ENCODE measurements at regions not wholly inside any gene's neighbourhood (a gene's known extent, or its start where the extent isn't known, plus 50 kb on each side); places are given as distances from the start of the nearest gene placed in this dataset.
"Not testable (repeated sequence)": the region's sequence is repeated elsewhere in the genome, so short reads cannot be mapped to it uniquely, and the experiment has no call there.

GRCh38 chr1:214861615-214862014 lies 220.9 kb upstream of the KCNK2 start:
- peak; percentile 77 for DNase-seq (ENCODE audit: low read depth)

DNA sequence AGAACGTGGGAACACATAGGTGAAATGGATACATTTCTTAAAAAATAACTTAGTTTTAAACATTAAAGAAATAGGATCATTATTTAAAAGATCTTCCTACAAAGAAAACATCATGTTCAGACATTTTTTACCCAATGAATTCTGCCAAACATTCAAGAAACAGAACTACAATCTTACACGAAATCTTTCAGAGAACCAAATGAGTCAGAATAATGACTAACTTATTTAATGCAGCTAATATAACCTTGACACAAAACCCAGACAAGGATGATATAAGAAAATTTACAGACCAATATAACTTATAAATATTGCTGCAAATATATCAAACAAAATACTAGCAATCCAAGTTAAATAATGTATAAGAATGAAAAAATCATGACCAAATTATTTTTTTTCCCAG lies 220.1 kb upstream of the KCNK2 start:
- peak; percentile 55 for DNase-seq (ENCODE audit: low read depth)

DNA sequence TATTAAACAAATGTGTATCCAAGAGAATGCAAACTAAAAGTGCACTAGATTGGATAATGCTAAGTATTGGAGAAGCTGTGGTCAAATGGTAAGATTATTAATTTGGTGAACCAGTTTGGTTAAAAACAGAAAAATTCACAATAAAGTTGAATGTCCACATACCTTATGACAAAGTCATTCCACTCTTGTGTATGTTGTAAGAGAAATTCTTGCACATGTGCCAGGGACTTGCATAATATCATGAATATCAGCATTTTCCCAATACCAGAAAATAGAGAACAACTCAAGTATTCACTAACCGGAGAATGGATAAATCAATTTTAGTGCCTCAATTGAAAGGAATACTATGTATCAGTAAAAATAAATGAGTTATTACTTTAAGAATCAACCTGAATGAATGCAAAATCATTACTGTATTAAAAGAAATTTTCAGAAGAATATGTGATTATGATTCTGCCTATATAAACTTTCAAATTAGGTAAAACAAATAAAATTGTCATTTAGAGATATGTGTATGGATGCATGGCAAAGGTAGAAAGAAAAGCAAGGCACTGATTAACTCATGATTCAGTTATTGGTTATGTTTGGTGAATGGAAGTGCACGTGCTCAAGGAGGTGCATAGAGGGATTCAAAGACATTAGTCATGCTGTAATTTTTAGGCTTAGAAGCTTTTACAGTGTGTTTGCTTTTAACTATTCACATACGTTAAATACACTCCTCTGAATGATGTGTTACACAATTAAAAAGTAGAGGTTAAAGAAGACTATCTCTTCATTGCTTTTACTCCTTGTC lies 217.4 kb upstream of the KCNK2 start:
- peak; percentile 68 for DNase-seq (ENCODE audit: low read depth)

GRCh38 chr1:214870426-214870825 lies 212.1 kb upstream of the KCNK2 start:
- DNase-seq (ENCODE audit: low read depth) = not testable (repeated sequence)

GRCh38 chr1:214880956-214881355 lies 201.6 kb upstream of the KCNK2 start:
- DNase-seq (ENCODE audit: low read depth) = no peak

- no peak for DNase-seq (ENCODE audit: low read depth)
Measured at GRCh38 chr1:214882616-214883015, 199.9 kb upstream of the KCNK2 start.

DNA sequence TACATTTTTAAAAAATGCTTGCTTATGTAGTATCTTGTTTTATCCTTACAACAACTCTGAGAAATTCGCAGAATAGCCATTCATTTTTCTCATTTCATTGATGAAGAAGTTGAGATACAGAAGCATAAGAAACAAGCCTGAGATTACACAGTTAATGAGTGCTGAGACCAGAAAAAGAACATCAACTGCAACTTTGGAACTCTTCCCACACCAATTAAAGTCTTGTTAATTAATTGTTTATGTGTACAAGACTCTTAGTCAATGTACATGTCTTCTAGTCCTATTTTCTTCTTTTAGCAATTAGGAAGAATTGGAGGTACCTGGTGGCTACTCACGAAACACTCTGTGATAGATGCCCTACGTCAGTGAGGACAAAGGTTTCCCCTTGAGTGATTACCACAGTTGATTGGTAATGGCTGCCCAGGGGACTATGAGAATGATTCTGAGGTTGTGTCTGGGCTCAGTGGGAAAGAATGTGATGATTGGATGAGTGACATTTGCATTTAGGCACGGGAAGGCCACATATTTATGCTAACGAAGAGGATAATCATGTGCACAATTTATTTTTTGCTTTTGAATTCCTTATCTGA lies 187.4 kb upstream of the KCNK2 start:
- no peak for DNase-seq (ENCODE audit: low read depth)

DNA sequence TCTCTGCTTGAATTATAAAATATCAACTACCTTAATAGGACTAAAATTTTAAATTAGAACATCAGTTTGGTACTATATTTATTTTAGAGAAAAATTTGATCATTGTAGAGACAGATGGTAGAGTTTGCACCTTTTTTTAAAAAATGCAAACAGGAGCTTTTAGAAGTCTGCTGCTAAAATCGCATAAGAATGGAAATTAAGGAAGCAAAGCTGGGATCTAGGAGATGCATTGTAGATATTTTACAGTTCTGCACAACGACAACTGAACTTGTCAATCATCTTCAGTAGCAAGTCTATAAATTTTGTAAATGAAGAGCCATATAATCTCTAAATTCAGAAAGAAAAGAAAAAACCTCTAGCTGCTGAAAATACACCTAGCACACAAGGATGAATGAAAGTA lies 185.6 kb upstream of the KCNK2 start:
- DNase-seq (ENCODE audit: low read depth) = no peak

- no peak for DNase-seq (ENCODE audit: low read depth)
Measured at GRCh38 chr1:214897581-214897980, 185.0 kb upstream of the KCNK2 start.

- no peak for DNase-seq (ENCODE audit: low read depth)
Measured at GRCh38 chr1:214898161-214898560, 184.4 kb upstream of the KCNK2 start.

DNA sequence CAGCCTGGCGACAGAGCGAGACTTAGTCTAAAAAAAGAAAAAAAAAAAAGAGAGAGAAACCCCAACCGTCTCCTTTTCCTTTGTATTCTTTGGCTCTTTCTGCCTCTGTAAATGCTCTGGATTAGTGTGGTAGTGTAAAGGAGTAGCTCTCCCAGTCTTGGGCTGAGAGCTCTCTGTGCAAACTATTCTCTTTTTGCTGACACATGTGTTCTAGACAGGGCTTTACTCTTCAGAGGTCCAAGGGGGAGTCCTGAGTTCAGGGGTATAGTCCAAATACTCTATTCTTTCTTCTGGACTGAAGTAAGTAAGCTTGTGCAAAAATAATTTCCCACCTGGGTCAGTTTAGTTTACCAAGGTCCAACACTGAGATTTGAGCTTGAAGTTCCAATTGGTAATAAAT lies 183.8 kb upstream of the KCNK2 start:
- DNase-seq (ENCODE audit: low read depth) = no peak

DNA sequence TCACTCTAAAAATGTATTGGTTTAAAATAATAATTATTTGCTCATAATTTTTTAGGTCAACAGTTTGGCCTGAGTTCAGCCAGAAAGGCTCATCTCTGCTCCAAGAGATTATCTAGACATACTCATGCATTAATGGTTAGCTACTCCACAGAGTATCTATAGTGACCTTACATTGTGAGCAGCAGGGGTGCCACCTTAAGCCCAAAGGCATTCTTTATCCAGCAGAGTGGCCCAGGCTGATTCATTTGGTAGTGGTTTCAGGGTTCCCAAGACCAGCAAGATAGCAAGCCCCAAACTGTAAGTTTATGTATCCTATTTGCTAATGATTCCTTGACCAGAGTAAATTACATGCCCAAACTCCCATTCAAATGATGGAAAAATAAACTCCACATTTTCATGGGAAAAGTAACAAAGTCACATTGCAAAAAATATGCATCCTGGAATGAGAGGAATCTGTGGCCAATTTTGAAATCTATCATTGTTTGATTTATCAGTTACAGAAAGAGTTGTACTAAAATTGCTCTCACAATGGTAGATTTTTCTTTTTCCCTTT lies 182.6 kb upstream of the KCNK2 start:
- peak; percentile 8 for DNase-seq (ENCODE audit: low read depth)

GRCh38 chr1:214900590-214900989 lies 181.9 kb upstream of the KCNK2 start:
- DNase-seq (ENCODE audit: low read depth) = no peak

DNA sequence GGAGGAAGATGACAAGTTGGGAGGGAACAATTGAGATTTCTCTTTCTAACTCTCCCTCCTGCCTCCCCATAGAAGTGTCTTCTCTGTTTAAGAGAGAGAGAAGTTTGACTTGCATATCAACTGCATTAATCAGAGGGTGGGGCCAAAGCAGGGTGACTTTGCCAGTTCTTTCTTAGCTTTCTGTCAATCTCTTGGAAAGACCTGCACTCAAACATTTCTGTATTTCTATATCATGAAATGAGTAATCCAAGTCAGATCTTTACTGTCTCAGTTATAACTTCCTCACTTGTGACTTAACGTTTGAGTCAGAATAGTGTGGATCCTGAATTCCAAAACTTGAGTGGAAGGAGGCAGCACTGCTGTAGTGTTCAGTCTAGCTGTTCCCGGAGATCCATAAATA lies 180.8 kb upstream of the KCNK2 start:
- DNase-seq (ENCODE audit: low read depth) = peak; percentile 42

GRCh38 chr1:214902636-214903320 lies 179.8 kb upstream of the KCNK2 start:
- peak; percentile 63 for DNase-seq (ENCODE audit: low read depth)

GRCh38 chr1:214912127-214912526 lies 170.4 kb upstream of the KCNK2 start:
- DNase-seq (ENCODE audit: low read depth) = no peak

DNA sequence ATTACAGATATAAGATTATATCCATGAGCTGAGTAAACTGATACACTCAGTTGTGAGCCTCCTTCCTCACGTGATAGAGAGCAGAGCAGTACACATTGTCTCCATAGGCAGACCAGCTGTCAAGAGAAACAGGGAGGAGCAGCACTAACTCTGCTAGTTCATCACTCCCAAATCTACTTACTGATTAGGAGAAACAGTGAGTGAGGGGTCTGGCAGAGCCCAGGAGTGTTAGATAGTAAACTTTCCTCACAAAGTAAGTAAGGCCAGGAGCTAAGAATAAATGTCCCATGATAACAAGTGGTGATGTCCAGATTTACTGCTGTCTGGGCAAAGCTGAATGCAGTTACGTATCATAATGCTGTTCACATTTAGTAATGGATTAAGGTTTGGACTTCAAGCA lies 168.6 kb upstream of the KCNK2 start:
- no peak for DNase-seq (ENCODE audit: low read depth)

DNA sequence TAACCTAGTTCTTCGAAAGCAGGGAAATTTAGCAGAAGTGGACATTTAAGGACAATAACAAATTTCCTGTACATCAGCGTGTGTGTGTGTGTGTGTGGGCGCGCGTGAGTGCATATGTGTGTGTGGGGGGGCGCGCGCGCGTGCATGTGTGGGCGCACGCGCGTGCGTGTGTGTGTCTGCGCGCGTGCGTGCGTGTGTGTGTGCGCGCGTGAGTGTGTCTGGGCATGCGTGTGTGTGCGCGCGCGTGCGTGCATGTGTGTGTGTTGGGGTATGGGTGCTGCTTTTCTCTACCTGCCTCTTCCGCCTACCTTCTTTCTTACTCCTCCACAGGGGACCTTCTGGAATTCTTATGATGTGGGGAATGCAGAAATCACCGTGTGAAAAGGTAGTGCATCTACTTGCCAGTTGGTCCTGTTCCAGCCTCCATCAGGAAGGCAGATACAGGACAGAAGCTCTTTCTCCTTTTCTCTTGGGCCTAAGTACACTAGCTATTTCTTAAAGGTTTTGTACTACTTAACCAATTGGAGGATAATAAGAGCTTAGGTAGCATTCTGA lies 165.4 kb upstream of the KCNK2 start:
- no peak for DNase-seq (ENCODE audit: low read depth)

- no peak for DNase-seq (ENCODE audit: low read depth)
Measured at GRCh38 chr1:214918745-214919144, 163.8 kb upstream of the KCNK2 start.

GRCh38 chr1:214920337-214920736 lies 162.2 kb upstream of the KCNK2 start:
- no peak for DNase-seq (ENCODE audit: low read depth)

- DNase-seq (ENCODE audit: low read depth) = no peak
Measured at GRCh38 chr1:214923278-214923915, 159.1 kb upstream of the KCNK2 start.

- DNase-seq (ENCODE audit: low read depth) = no peak
Measured at GRCh38 chr1:214927796-214928195, 154.7 kb upstream of the KCNK2 start.

Measured in LHCN-M2 (cell line).